Liver (tissue), 8 donors: ENCODE measurements at regions not wholly inside any gene's neighbourhood (a gene's known extent, or its start where the extent isn't known, plus 50 kb on each side); places are given as distances from the start of the nearest gene placed in this dataset.

Experiments used
- DNase-seq: peaks from one replicate; pipeline ENCODE4 v3.0.0-alpha.2; 2017; ENCODE audit warnings: low spot score
- H3K27ac ChIP-seq, 2 donors: one replicate each; pipeline ENCODE4 v1.7.0; 2013; ENCODE audit warnings: inconsistent platforms in 2 of 2, low read length in 2 of 2, control low read depth in 1 of 2, low read depth in 1 of 2, mild to moderate bottlenecking in 1 of 2
- H3K27me3 ChIP-seq, 4 donors: one replicate each; pipeline versions ENCODE4 v1.6.1 to v1.7.0; 2013; ENCODE audit warnings: low read length in 3 of 4, inconsistent platforms in 1 of 4, mild to moderate bottlenecking in 1 of 4, moderate library complexity in 1 of 4; ENCODE audit not compliant: control insufficient read depth in 4 of 4, insufficient read depth in 4 of 4
- H3K36me3 ChIP-seq, 4 donors: one replicate each; pipeline versions ENCODE4 v1.6.1 to v1.7.0; 2013; ENCODE audit warnings: low read length in 3 of 4, mild to moderate bottlenecking in 3 of 4, low read depth in 1 of 4, moderate library complexity in 1 of 4; ENCODE audit not compliant: control insufficient read depth in 4 of 4, insufficient read depth in 3 of 4
- H3K4me1 ChIP-seq, 4 donors: one replicate each; pipeline versions ENCODE4 v1.6.1 to v1.7.0; 2013; ENCODE audit warnings: low read length in 3 of 4, mild to moderate bottlenecking in 3 of 4, moderate library complexity in 1 of 4; ENCODE audit not compliant: control insufficient read depth in 4 of 4, insufficient read depth in 4 of 4
- H3K4me3 ChIP-seq, 3 donors: one replicate each; pipeline versions ENCODE4 v1.6.1 to v1.7.0; 2013; ENCODE audit warnings: low read length in 3 of 3, control low read depth in 1 of 3, low read depth in 1 of 3, mild to moderate bottlenecking in 1 of 3
- H3K9ac ChIP-seq, 2 donors: one replicate each; pipeline ENCODE4 v1.7.0; 2013; ENCODE audit warnings: low read length in 2 of 2, mild to moderate bottlenecking in 2 of 2, moderate library complexity in 2 of 2, control low read depth in 1 of 2, low read depth in 1 of 2
- H3K9me3 ChIP-seq, 4 donors: one replicate each; pipeline versions ENCODE4 v1.6.1 to v1.7.0; 2013; ENCODE audit warnings: low read length in 3 of 4; ENCODE audit not compliant: control insufficient read depth in 4 of 4
- CTCF ChIP-seq: fragments of 150-350 bp; IDR thresholded peaks from 2 replicates; pipeline ENCODE4 v1.5.1; 2017; ENCODE audit warnings: improper control_type of control experiment, low read depth, low read length; ENCODE audit not compliant: missing input control
- EGR1 ChIP-seq, 2 donors: IDR thresholded peaks; 2 replicates each; pipeline ENCODE4 v1.6.1; 2016 to 2018; ENCODE audit warnings: antibody characterized with exemption in 2 of 2, low read depth in 2 of 2
- FOXA1 ChIP-seq: IDR thresholded peaks from 2 replicates; pipeline ENCODE4 v1.6.1; 2016; ENCODE audit warnings: antibody characterized with exemption
- FOXA2 ChIP-seq: IDR thresholded peaks from 2 replicates; pipeline ENCODE4 v1.6.1; 2016; ENCODE audit warnings: antibody characterized with exemption
- HNF4A ChIP-seq, 2 donors: conservative IDR thresholded peaks; 2 replicates each; pipeline ENCODE4 v1.6.1; 2016; ENCODE audit warnings: antibody characterized with exemption in 2 of 2, mild to moderate bottlenecking in 2 of 2
- HNF4G ChIP-seq: IDR thresholded peaks from 2 replicates; pipeline ENCODE4 v1.6.1; 2016; ENCODE audit warnings: antibody characterized with exemption
- JUND ChIP-seq, 2 donors: IDR thresholded peaks; 2 replicates each; pipeline ENCODE4 v1.6.1; 2016; ENCODE audit warnings: antibody characterized with exemption in 2 of 2
- NR2F2 ChIP-seq: IDR thresholded peaks from 2 replicates; pipeline ENCODE4 v1.6.1; 2016; ENCODE audit warnings: antibody characterized with exemption
- RAD21 ChIP-seq, 2 donors: IDR thresholded peaks; 2 replicates each; pipeline ENCODE4 v1.6.1; 2016; ENCODE audit warnings: antibody characterized with exemption in 2 of 2, mild to moderate bottlenecking in 2 of 2
- RXRA ChIP-seq, 2 donors: IDR thresholded peaks; 2 replicates each; pipeline ENCODE4 v1.6.1; 2017 to 2018; ENCODE audit warnings: antibody characterized with exemption in 2 of 2, mild to moderate bottlenecking in 1 of 2
- SP1 ChIP-seq: IDR thresholded peaks from 2 replicates; pipeline ENCODE4 v1.6.1; 2018; ENCODE audit warnings: antibody characterized with exemption, mild to moderate bottlenecking
- YY1 ChIP-seq: IDR thresholded peaks from 2 replicates; pipeline ENCODE4 v1.6.1; 2016; ENCODE audit warnings: antibody characterized with exemption, mild to moderate bottlenecking
- ZBTB33 ChIP-seq: IDR thresholded peaks from 2 replicates; pipeline ENCODE4 v1.6.1; 2016; ENCODE audit warnings: antibody characterized with exemption
- WGBS: extraction: QIAGEN DNeasy Blood & Tissue Kit; methylation state at CpG from one replicate; pipeline ENCODE4 v1.1.7; 2013; 5-methylcytosine and 5-hydroxymethylcytosine counted together
- TF ChIP-seq, protein P1 (sequence below): IDR thresholded peaks from 2 replicates; pipeline ENCODE4 v1.6.1; 2016; ENCODE audit warnings: antibody characterized with exemption, mild to moderate bottlenecking
- TF ChIP-seq, protein P2 (sequence below): IDR thresholded peaks from 2 replicates; pipeline ENCODE4 v1.6.1; 2016; ENCODE audit warnings: antibody characterized with exemption
- TF ChIP-seq, protein P3 (sequence below): IDR thresholded peaks from 2 replicates; pipeline ENCODE4 v1.6.1; 2016; ENCODE audit warnings: antibody characterized with exemption
- donor health status: healthy.
- donor health status: healthy.
- donor health status: healthy.
- donor health status: healthy.
- donor health status: healthy.

DNA sequence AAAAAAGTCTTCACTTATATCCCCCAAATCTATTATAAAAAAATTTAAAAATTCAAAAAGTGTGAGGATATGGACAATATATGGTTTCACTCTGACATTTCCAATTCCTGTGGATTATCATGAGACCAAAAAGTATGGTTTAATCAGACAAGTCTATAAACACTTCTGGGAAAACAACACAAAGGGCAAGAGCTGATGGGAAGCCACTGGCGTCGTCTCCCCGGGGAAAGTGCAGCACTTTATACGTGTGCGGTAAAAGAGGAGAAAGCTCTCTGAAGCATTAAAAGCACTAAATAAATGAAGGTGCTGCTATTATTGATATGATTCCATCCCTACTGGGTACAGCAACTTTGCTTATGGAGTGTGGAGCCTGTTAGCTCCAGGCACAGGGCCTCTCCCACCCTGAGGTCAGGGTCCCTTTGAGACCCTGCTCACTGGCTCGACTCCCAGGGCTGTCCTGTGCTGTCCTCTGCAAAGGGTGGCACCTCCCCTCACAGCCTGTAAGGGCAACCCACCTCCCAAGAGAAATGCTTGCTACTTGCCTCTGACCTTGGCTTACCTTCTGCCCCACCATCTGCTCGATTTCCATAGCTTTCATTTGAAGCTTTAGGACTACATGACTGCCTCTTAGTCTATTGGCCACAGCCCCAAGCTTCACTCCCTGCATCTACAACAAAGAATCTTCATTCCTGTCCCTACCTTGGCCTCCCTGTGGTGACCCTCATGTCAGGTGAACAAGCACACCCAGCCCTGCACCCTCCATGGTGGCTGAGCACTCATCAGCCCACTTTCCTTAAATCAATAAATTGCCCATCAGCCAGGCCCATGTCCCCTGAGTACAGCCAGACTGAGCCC is 248.6 kb downstream of the HNRNPD start:
- Histone ChIP-seq H3K36me3 (no peaks in the 10 kb centered on the region), H3K9me3 (no peaks in the 10 kb centered on the region), H3K9ac (no peak overlapping the region), H3K27me3 (no peaks in the 10 kb centered on the region), H3K27ac (no peak overlapping the region), H3K4me3 (no peak overlapping the region), H3K4me1 (no peaks in the 10 kb centered on the region)
- no peak for DNase-seq
- WGBS, result 86% methylated on average over 7 of the region's 7 CpGs
- TF ChIP-seq, protein P1, sequence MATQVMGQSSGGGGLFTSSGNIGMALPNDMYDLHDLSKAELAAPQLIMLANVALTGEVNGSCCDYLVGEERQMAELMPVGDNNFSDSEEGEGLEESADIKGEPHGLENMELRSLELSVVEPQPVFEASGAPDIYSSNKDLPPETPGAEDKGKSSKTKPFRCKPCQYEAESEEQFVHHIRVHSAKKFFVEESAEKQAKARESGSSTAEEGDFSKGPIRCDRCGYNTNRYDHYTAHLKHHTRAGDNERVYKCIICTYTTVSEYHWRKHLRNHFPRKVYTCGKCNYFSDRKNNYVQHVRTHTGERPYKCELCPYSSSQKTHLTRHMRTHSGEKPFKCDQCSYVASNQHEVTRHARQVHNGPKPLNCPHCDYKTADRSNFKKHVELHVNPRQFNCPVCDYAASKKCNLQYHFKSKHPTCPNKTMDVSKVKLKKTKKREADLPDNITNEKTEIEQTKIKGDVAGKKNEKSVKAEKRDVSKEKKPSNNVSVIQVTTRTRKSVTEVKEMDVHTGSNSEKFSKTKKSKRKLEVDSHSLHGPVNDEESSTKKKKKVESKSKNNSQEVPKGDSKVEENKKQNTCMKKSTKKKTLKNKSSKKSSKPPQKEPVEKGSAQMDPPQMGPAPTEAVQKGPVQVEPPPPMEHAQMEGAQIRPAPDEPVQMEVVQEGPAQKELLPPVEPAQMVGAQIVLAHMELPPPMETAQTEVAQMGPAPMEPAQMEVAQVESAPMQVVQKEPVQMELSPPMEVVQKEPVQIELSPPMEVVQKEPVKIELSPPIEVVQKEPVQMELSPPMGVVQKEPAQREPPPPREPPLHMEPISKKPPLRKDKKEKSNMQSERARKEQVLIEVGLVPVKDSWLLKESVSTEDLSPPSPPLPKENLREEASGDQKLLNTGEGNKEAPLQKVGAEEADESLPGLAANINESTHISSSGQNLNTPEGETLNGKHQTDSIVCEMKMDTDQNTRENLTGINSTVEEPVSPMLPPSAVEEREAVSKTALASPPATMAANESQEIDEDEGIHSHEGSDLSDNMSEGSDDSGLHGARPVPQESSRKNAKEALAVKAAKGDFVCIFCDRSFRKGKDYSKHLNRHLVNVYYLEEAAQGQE, result no peak
- TF ChIP-seq RAD21 (IDR thresholded peaks at IDR 0.05) (no peak), FOXA2 (no peak), NR2F2 (no peak), JUND (IDR thresholded peaks at IDR 0.05) (no peak), ZBTB33 (no peak), FOXA1 (no peak), YY1 (no peak)
- TF ChIP-seq, protein P2, sequence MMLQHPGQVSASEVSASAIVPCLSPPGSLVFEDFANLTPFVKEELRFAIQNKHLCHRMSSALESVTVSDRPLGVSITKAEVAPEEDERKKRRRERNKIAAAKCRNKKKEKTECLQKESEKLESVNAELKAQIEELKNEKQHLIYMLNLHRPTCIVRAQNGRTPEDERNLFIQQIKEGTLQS, result no peak

- WGBS, result 69% methylated on average over 5 of the region's 5 CpGs
- no peak for DNase-seq
- Histone ChIP-seq H3K9ac (no peak overlapping the region), H3K4me3 (no peak overlapping the region), H3K4me1 (no peaks in the 10 kb centered on the region), H3K27me3 (no peaks in the 10 kb centered on the region), H3K9me3 (no peaks in the 10 kb centered on the region), H3K36me3 (no peaks in the 10 kb centered on the region), H3K27ac (no peak overlapping the region)
- TF ChIP-seq FOXA2 (no peak), NR2F2 (no peak), HNF4A (conservative IDR thresholded peaks at IDR 0.05) (no peak), HNF4G (no peak), FOXA1 (no peak), ZBTB33 (no peak), EGR1 (IDR thresholded peaks at IDR 0.05; ENCODE audit: low read depth in 2 of 2) (no peak), YY1 (no peak), SP1 (no peak), CTCF (no peak), RXRA (IDR thresholded peaks at IDR 0.05) (no peak)
- TF ChIP-seq, protein P1, result no peak
- TF ChIP-seq, protein P3, sequence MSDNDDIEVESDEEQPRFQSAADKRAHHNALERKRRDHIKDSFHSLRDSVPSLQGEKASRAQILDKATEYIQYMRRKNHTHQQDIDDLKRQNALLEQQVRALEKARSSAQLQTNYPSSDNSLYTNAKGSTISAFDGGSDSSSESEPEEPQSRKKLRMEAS, result no peak
- TF ChIP-seq, protein P2, result no peak
Measured at GRCh38 chr4:82124365-82124764, 249.4 kb downstream of the HNRNPD start.
